HG02884 (cell line): ENCODE measurements at regions not wholly inside any gene's neighbourhood (a gene's known extent, or its start where the extent isn't known, plus 50 kb on each side); places are given as distances from the start of the nearest gene placed in this dataset.
"Not testable (repeated sequence)": the region's sequence is repeated elsewhere in the genome, so short reads cannot be mapped to it uniquely, and the experiment has no call there.

ENCODE experiments used
- ATAC-seq: cut with Tn5 transposase; IDR thresholded peaks from one replicate; pipeline ENCODE4 v1.9.1; 2021; ENCODE audit warnings: mild to moderate bottlenecking, moderate library complexity; ENCODE audit not compliant: unreplicated experiment

- ATAC-seq: no peak
Observed at GRCh38 chr15:35211240-35211902, 126.3 kb upstream of the NANOGP8 start.

- ATAC-seq: no peak
Observed at GRCh38 chr15:35210370-35210769, 125.3 kb upstream of the NANOGP8 start.

- ATAC-seq: no peak
Observed at GRCh38 chr15:35209838-35210237, 124.7 kb upstream of the NANOGP8 start.

- ATAC-seq: no peak
Observed at GRCh38 chr15:35208353-35208752, 123.3 kb upstream of the NANOGP8 start.

DNA sequence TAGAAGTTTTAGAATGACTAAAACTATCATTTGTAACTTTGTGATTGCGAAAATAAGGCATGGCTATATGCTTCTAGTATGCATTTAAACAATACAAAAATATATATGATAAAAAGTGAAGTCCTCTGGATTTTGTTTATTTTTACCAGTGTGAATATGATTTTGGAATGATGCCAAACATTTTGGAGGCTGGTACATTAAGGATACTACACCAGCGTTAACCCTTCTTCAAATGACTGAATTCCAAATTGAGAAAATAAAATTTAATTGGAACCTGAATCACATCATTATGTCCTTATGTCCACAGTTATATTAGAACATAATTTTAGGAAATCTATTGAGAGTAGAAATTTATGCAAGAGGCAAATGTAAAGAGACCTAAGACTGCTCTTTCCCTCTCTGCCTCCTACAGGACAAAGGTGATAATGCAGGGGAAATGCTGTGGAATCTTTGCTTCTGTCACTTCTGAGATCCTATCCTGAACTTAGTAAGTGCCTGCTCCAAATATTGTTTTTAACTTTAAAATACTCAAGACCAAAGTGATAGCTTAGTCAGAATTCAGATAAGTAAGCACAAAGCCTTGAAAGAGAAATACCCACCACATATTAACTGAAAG is 121.1 kb upstream of the NANOGP8 start:
- ATAC-seq: no peak

- no peak for ATAC-seq
Observed at GRCh38 chr15:35198197-35198596, 113.1 kb upstream of the NANOGP8 start.

DNA sequence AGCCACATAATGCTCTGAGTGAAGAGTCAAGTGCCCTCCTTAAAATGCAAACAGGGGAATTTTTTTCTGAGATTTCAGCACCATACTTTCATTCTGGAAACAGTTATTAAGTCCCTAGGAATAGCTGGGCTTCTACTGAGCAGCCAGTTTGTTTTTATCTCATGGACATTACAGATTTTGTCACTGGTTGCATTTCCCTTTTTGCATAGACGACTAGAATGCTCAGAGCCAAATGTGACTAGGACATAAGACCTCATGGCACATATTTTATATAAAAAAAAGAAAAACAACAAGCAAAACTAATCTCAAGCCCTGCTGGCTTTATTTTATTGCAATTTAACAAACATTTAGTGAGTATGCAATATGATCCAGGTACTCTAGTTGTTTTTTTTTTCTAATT is 112.7 kb upstream of the NANOGP8 start:
- no peak for ATAC-seq

- no peak for ATAC-seq
Observed at GRCh38 chr15:35197306-35197705, 112.2 kb upstream of the NANOGP8 start.

DNA sequence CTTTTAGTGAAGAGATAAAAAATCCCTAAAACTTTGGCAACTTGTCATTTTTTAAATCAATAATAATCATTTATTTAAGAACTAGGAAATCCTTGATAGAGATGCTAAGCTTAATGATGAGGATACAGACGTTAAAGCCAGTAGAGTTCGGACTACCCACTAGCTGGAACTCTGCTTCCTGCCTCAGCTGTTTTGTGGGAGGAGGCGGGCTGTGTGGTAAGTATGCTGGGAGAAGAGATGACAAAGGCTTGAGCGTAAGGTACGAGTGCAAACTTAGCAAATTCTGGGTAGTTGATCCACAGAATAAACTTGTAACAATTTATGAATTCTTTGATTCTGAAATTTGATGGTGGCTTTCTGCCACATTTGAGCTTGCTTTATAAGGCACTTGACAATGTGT is 111.2 kb upstream of the NANOGP8 start:
- no peak for ATAC-seq

DNA sequence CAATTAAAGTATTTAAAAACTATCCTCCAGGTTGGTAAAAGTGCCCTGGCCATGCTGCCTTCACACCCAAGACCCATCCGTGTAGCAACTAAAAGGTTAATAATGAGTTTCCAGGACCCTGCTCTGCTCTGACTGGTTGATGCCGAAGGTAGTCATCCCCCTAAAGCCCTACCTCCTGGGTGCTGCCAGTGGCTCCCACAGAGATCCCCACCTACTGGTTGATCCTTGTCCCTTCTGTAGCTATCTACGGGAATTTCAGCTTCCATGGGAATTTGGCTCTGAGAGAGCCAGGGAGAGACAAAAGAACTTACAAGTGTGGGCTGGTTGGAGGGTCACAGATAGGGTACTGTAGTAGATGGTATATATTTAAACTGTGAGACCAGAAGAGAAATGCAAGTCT is 110.6 kb upstream of the NANOGP8 start:
- no peak for ATAC-seq

GRCh38 chr15:35195031-35195430 is 109.9 kb upstream of the NANOGP8 start:
- ATAC-seq: no peak

DNA sequence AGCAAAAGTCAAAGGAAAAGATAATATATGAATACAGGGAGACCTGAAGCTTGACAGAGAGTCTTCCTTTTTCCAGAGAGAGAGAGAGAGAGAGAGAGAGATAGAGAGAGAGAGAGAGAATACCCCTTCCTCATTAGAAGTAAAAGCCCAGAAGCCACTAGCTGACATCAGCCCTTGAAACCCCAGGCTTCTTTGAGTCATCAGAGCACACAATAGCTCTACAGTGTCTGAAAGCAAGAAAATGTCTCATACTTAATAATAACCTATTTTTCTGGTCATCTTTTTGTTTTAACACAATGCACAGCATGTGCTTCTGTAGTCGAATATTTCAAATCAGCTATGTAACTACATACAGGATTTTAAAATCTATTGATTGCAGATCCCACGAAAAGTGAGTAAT is 109.2 kb upstream of the NANOGP8 start:
- no peak for ATAC-seq

DNA sequence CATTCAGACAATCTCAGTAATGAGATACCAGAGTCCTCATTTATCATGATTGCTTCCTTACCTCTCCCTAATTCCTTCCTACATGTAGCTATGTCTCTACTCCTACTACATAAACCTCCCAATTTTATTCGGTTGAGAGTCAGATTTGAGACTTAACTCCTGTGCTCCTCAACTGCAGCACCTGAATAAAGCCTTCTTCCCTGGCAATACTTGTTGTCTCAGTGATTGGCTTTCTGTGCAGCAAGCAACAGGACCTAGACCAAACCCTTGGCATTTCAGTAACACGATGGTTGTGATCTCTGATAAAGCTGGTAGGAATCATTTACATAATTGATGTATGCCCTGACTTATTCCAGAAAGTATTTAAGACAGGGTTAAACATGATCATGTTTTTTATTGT is 106.7 kb upstream of the NANOGP8 start:
- ATAC-seq: no peak

DNA sequence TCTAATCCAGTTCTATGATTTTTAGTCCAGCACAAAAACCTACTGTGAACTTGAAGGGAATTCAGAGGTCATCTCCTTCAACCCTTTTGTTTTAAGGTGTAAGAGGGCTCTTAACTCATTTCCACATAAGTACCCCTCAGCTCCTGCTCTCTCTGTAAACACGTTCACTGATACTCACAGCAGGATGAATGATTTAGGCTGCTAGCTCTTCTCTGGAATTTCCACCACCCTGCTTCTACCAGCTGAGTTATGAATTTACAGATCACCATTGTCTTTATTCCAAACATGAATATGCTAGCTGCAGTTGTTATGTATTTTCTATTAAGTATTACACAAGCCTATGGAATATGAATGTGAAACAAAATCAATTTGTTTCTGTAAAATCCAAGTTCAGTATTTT is 101.3 kb upstream of the NANOGP8 start:
- no peak for ATAC-seq

DNA sequence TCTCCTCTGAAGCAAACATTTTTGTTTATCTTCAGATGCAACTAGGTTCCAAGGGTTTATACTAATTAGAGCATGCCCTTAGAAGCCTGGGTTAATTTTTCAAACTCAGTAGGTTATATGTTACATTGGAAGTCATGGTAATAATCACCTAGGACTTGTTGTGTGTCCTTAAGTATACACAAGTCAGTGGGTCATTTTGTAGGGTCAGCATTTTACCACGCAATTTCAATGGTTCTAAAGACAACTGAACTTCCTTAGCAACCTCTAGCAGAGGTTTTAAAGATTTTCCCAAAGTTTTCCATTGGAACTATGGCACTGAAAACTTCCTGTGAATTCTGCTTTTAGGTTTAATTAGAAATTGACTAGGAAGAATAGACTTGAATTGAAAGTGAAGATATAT is 99.6 kb upstream of the NANOGP8 start:
- no peak for ATAC-seq

DNA sequence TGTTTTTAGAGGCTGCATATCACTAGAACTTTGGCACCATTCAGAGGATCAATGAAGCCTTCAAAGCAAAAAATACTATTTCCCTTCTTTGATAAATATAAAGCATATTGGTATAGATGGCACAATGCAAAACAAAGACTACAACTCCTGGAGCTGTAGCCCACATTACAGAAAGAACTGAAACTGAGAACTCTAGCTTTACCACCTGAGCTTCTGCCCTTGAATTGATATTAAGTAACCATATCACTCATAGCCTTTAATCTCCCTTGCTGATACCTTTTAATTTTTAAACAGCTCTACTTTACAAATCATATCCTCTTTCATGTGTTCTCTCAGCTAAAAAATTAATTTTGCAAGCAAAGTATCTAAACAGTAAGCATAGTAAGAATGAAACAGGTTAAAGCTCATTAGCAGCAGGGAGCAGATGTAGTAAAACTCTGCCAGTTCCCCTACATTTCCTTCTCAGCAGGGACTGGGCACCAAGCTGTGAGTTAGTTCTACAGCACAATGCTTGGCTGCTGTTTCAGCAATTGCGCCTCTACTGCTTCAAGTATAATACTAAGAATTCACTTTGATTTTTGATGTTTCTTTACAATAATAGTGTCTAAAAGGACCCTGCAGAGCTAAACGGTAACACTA is 97.9 kb upstream of the NANOGP8 start:
- no peak for ATAC-seq

DNA sequence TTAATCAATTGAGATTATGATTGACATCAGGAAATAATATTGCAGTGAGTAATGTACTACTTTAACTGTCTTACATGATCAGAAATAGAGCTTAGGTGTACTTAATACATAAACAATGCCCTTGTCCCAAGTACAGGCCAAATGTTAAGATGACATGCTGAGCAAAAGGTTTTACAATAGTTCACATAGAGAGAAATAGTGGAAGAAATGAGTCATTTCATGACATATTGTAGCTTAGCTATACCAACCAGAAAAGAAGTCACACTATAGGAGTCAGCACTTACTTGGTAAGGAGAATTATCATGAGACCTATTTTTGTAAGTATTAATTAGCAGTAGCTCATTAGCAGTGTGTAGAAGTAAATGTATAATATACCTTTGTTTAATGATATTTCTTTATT is 96.4 kb upstream of the NANOGP8 start:
- ATAC-seq: peak; percentile 77

- ATAC-seq: no peak
Observed at GRCh38 chr15:35179739-35180138, 94.6 kb upstream of the NANOGP8 start.

DNA sequence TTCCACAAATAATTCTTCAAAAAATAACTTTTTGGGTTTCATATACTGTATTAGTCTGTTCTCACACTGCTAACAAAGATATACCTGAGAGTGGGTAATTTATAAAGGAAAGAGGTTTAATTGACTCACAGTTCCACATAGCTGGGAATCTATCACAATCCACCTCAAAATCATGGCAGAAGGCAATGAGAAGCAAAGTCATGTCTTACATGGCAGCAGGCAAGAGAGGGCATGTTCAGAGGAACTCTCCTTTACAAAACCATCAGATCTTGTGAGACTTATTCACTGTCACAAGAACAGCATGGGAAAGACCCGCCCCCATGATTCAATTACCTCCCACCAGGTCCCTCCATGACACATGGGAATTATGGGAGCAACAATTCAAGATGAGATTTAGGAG is 93.1 kb upstream of the NANOGP8 start:
- ATAC-seq: not testable (repeated sequence)

GRCh38 chr15:35174948-35175347 is 89.9 kb upstream of the NANOGP8 start:
- no peak for ATAC-seq

- no peak for ATAC-seq
Observed at GRCh38 chr15:35173444-35174118, 88.5 kb upstream of the NANOGP8 start.

GRCh38 chr15:35170207-35170606 is 85.1 kb upstream of the NANOGP8 start:
- no peak for ATAC-seq
